GM18867 (cell line): ENCODE measurements at regions not wholly inside any gene's neighbourhood (a gene's known extent, or its start where the extent isn't known, plus 50 kb on each side); places are given as distances from the start of the nearest gene placed in this dataset.

Experiments used
- ATAC-seq: cut with Tn5 transposase; IDR thresholded peaks from one replicate; pipeline ENCODE4 v1.9.1; 2021; ENCODE audit warnings: mild to moderate bottlenecking, moderate library complexity; ENCODE audit not compliant: unreplicated experiment

DNA sequence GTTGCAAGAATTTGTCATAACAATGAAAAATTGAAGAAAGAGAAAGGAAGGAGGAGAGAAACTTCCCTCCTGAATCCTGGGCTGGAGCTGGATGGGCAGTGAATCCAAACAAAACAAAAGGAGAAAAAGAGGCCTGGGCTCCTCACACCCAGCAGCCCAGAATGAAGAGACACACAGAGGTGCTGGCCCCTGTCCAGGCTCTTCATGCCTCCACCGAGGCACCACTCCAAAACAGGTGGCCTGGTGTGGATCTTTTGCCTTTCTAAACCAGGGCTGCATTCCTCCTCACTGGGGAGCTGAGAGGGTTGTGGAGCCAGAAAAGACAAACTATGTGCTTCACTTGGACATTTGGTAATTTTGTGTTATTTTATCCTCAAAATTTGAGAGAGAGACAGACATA is 76.0 kb downstream of the FAM124B start:
- ATAC-seq: no peak

DNA sequence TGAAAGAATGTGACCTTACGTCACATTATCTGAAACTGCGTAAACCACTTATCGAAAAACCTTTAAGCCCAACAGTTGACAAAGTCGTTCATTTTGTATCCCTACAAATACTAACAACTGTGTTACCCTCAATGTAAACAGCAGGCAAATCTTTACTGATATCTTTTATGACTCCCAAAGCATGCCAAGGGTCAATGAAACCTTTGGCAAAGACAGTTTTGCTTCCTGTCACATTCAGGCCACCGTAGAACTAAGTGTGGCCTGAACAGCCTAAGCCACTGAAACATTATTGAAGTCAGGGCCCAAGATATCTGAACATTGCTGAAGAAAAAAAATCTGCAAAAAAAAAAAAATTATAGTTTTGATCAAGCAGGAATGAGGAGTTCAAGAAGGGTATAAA is 77.3 kb downstream of the FAM124B start:
- no peak for ATAC-seq

- no peak for ATAC-seq
Observed at GRCh38 chr2:224320660-224321059, 81.2 kb downstream of the FAM124B start.

DNA sequence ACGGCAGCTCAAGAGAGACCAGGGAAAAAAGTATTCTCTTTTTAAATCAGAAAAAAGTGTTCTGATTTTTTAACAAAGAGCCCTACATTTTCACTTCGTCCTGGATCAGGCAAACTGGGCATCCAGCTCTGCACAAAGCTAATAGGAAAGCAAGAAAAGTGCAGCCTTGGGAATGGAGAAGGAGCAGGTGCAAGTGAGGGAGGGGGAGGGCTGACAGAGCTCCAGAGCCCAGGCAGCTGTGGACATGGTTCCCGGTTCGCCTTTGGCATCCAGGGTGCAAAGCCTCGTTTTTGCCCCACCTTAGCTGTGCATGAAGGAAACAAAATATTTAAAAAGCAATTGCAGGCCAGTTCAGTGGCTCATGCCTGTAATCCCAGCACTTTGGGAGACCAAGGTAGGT is 82.2 kb downstream of the FAM124B start:
- no peak for ATAC-seq

GRCh38 chr2:224312741-224313140 is 89.2 kb downstream of the FAM124B start:
- no peak for ATAC-seq

- ATAC-seq: no peak
Observed at GRCh38 chr2:224310943-224311625, 90.8 kb downstream of the FAM124B start.

DNA sequence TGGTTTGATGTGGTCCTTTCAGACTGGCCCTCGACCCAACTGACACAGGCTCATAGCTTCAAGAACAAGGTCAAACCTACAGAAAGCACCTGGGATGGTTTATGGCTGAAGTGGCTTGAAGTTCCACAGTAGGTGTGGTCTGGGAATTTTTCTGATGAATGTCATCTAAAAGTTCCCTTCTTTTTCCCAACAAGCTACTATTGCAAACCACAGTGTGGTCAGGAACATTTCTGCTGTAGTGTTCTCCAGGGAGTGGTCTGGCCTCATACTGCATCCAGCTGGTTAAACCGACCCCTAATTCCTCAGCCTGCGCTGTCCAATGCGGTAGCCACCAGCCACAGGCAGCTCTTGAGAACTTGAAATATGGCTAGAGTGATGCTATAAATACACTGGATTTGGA is 92.7 kb downstream of the FAM124B start:
- ATAC-seq: no peak

DNA sequence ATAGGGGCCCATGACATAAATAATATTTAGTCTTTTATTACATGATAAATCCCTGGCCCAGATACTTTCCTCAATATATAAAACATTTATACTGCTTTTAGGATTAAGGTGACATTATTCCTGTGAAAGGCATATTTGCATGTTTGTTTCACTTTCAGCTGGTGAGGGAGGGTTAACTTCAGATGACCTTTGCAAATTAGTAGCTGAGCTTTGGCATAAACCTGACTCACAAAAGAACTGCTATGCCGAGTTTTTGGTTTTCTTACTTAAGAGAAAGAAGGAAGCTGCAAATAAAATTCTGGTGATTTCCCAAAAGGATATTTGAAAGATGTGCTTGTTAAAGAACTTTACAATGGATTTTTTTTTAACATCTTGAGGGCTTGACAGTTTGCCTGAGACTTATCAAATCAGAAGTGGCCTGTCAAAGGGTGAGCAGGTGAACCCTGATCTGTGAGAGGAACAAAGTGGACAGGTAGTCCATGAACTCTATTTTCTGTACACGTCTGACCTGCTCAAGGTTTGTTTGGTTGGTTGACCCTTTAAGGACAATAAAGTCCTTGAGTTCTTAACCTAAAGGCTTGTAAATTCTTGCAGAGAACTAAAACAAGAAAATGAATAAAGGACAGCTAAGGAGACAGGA is 93.5 kb downstream of the FAM124B start:
- ATAC-seq: peak; percentile 97

DNA sequence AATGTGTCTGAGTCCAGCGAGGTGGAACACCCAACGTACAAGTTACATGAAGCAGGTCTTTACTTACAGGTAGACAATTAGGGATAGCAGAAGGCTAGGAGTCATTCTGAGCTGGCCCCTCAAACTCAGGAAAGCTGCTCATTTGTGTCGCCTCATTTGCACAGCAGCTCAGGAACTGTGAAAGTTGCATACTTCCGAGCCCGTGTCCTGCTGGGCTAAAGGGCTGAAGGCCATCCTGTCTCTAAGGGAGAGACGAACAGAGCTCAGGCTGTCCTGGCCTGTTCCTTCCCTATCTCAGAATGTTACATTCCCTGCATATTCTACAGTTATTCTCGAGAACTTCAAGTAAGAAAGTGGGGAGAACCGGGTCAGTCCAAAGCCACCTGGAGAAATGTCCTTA is 99.0 kb downstream of the FAM124B start:
- no peak for ATAC-seq

DNA sequence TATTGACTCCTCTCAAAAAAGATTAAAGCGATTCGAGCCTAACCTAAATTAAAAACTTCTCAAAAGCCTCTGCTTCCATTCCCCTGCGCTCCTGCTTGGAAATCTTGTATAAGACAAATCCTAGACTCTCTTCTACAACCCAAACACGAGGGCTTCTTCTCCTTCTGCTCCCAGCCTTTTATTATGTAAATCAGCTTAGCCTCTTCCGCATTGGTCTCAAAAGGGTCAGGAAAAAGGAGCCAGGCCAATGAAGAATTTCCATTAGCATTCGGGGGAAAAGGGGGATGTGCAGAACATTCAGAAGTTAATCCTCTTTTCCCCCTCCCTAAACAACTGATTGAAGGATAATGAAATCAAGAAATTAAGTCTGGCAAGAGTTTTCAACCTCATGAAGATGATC is 107.9 kb downstream of the FAM124B start:
- no peak for ATAC-seq

GRCh38 chr2:224287531-224287930 is 114.4 kb downstream of the FAM124B start:
- no peak for ATAC-seq

DNA sequence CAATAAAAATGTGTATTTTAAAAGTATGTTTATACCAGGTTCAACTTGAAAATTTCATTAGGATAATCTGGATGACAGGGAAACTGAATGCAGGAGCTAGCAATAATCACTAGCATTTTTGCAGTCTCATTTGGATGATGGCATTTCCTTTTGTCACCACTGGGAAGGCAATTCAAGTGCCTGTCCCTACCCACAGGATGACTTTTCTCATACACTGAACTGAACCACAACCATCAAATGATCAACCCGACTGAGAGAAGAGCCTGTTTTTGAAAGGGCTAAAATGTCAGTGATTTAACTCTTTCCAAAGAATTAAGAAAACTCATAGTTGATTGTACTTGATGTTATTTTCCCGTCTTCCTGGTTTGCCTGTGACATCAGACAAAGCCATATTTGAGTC is 115.0 kb downstream of the FAM124B start:
- no peak for ATAC-seq

GRCh38 chr2:224284134-224284946 is 117.6 kb downstream of the FAM124B start:
- ATAC-seq: no peak

DNA sequence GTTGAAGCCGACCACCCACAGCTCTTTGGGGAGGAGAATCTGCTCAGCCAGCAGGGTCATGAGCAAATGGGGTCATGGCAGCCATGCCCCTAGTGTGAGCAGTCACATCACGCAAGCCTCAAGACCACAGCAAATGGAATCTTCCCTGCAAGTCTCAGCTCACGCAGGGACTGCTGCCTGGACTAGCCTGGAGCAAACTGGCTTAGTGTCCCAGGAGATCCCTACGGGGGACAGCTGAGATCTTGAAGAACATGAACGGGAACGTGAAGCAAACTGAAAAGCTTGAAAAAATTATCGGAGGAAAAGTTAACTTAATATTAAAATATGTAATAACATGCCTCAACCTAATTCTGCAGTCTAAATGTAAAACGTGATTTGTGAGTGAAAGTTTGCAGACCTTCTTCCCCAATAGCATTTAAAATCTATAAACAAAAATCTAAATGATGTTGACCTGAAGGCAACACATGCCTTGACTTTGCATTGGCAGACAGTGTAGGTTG is 118.4 kb downstream of the FAM124B start:
- ATAC-seq: no peak

- no peak for ATAC-seq
Observed at GRCh38 chr2:224281374-224281773, 120.5 kb downstream of the FAM124B start.

DNA sequence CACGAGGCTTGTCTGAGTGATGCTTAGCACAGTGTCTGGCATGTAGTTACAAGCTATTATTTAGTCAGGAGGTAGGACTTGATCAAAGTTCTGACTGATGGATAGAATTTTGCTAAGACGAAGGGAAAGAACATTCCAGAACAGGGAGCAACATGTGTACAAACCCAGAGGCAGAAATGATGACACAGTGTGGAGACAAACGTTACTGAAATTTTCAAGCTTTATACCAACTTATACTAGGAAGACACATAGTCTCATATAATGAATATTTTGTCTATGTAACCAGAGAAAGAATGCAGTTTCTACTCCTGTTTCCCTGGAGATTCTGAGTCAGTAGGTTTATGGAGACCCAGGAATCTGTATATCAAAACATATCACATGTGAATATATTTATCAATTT is 123.4 kb downstream of the FAM124B start:
- no peak for ATAC-seq

GRCh38 chr2:224276251-224276650 is 125.7 kb downstream of the FAM124B start:
- no peak for ATAC-seq

DNA sequence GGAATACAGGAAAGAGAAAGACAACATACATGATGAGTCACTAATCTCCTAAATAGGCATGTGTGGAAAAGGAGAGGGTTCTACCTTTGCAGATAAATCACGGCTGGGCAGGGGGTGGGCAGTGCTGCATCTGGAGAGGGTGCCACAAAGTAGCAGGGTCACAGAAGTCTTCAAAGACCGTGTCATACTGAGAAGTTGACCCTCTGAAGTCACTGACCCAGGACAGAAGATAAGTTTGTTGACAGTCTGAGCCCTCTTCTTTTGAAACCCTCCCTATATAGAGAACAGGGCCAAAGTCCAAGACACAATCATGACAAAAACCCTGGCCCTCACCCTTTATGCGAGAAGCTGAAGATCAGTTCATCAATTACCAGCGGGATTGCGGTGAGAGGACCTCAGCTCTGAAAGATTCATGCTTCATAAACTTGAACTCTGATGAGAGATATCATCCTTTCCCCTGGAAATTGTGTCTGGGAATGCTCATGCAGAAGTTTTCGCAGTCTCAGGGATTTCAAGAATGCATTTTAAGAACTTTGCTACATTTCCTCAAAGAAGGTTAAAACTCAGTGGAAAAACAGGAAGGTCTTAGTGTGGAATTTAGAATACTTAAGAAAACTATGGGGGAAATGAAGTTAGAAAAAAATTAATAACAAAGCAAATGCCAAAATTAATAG is 129.5 kb downstream of the FAM124B start:
- no peak for ATAC-seq

- no peak for ATAC-seq
Observed at GRCh38 chr2:224271617-224272236, 130.2 kb downstream of the FAM124B start.

GRCh38 chr2:224268441-224268840 is 133.5 kb downstream of the FAM124B start:
- ATAC-seq: no peak

DNA sequence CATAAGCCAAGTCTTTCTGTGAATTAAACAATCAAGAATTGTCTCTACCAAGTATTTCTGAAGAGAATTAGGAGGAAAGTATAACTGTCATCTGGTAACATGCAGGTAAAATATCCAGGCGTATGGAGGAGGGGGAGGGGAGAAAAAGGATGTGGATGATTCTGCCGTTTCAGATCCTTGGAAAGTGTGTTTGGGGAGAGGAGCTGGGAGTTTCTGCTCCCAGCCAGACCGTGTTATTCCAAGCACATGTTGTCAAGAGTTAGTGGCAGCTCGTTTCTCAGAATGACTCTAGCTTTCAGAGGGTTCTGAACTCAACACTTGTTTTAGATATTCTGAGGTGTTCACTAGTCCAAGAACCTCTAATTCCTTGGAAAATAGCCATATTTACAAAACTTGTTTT is 137.6 kb downstream of the FAM124B start:
- ATAC-seq: no peak
